Mammary epithelial cell (primary cell): ENCODE measurements at regions not wholly inside any gene's neighbourhood (a gene's known extent, or its start where the extent isn't known, plus 50 kb on each side); places are given as distances from the start of the nearest gene placed in this dataset.

Experiments used
- EZH2 ChIP-seq: IDR thresholded peaks from 2 replicates; pipeline ENCODE4 v1.6.1; 2012; ENCODE audit warnings: low read length, inconsistent platforms, borderline replicate concordance
- TF ChIP-seq, protein P1 (sequence below), 2 donors: IDR thresholded peaks in 1 of 2; conservative IDR thresholded peaks in 1 of 2; 2 replicates each; pipeline ENCODE4 v1.5.1; 2011 to 2012; ENCODE audit warnings: inconsistent platforms in 2 of 2, low read length in 2 of 2, mild to moderate bottlenecking in 2 of 2, control low read depth in 1 of 2, low read depth in 1 of 2; ENCODE audit not compliant: insufficient read depth in 1 of 2; ENCODE audit errors: extremely low read depth in 1 of 2

DNA sequence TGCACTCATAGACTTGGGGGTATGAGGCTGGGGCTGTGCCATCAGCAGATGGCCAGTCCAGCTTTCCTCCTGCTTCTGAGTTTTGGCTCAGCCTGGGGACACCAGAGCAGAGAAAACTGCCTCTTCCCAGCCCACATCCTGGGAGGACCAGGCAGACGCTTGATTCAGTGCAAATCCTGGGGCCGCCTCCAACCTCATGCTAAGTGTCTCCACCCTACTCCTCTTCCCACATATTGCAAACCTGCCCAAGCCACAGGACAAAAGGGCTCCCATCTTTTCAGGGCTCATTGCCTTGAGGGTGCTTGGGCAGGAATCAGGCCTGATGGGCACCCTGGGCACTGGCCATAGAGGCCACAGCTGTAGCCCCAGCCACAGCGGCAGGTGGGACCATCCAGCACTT lies 79.7 kb upstream of the SHANK2 start:
- no peak for TF ChIP-seq EZH2
- TF ChIP-seq, protein P1, sequence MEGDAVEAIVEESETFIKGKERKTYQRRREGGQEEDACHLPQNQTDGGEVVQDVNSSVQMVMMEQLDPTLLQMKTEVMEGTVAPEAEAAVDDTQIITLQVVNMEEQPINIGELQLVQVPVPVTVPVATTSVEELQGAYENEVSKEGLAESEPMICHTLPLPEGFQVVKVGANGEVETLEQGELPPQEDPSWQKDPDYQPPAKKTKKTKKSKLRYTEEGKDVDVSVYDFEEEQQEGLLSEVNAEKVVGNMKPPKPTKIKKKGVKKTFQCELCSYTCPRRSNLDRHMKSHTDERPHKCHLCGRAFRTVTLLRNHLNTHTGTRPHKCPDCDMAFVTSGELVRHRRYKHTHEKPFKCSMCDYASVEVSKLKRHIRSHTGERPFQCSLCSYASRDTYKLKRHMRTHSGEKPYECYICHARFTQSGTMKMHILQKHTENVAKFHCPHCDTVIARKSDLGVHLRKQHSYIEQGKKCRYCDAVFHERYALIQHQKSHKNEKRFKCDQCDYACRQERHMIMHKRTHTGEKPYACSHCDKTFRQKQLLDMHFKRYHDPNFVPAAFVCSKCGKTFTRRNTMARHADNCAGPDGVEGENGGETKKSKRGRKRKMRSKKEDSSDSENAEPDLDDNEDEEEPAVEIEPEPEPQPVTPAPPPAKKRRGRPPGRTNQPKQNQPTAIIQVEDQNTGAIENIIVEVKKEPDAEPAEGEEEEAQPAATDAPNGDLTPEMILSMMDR (conservative IDR thresholded peaks at IDR 0.05 in 1 of 2, IDR thresholded peaks at IDR 0.05 in 1 of 2; ENCODE audit: extremely low read depth in 1 of 2, insufficient read depth in 1 of 2, low read depth in 1 of 2, low read length in 2 of 2) = no peak
